ENCODE measurements at regions not wholly inside any gene's neighbourhood (a gene's known extent, or its start where the extent isn't known, plus 50 kb on each side); places are given as distances from the start of the nearest gene placed in this dataset.

- TF ChIP-seq, protein P1, sequence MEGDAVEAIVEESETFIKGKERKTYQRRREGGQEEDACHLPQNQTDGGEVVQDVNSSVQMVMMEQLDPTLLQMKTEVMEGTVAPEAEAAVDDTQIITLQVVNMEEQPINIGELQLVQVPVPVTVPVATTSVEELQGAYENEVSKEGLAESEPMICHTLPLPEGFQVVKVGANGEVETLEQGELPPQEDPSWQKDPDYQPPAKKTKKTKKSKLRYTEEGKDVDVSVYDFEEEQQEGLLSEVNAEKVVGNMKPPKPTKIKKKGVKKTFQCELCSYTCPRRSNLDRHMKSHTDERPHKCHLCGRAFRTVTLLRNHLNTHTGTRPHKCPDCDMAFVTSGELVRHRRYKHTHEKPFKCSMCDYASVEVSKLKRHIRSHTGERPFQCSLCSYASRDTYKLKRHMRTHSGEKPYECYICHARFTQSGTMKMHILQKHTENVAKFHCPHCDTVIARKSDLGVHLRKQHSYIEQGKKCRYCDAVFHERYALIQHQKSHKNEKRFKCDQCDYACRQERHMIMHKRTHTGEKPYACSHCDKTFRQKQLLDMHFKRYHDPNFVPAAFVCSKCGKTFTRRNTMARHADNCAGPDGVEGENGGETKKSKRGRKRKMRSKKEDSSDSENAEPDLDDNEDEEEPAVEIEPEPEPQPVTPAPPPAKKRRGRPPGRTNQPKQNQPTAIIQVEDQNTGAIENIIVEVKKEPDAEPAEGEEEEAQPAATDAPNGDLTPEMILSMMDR (IDR thresholded peaks at IDR 0.05): no peak
- TF ChIP-seq POLR2A (IDR thresholded peaks at IDR 0.05) (no peak), EP300 (IDR thresholded peaks at IDR 0.05) (no peak)
- Histone ChIP-seq H3K27me3 (no peaks in the 10 kb centered on the region), H3K9me3 (no peaks in the 10 kb centered on the region)
These were observed 255.8 kb downstream of the CYP26B1 start for GRCh38 chr2:71891719-71892422.

DNA sequence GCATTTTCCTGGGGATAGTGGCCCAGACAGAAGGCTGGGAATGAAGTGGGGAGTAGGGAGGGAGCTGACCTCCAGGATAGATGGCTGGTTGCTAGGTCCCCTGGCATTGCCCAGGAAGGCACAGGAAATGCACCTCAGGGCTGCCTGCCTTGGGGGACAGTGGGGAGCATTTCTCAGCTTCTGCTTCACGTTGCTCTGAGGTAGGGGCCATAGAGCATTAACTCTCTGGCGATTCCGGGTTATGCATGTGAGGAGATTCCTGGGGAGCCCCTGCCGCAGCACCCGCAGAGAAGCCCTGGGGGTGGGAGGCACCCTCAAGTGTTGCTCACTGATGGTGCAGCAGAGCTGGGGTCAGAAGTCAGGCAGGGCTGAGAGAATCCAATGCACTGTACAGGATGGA lies 256.5 kb downstream of the CYP26B1 start:
- peaks cover 0 to 1% (median 0%) of the 10 kb centered on the region in 4 donors for H3K9me3 ChIP-seq
- no peak for DNase-seq (ENCODE audit: low spot score in 2 of 2)
- WGBS, 2 donors: 81 to 88% methylated on average over 5 of the region's 5 CpGs
- H3K27ac ChIP-seq: no peak overlapping the region
- TF ChIP-seq EP300 (IDR thresholded peaks at IDR 0.05): no peak
- TF ChIP-seq POLR2A (IDR thresholded peaks at IDR 0.05): no peak
- TF ChIP-seq, protein P1 (IDR thresholded peaks at IDR 0.05): no peak
- no peak overlapping the region for H3K4me3 ChIP-seq
- no peaks in the 10 kb centered on the region for H3K27me3 ChIP-seq
- H3K4me1 ChIP-seq: no peaks in the 10 kb centered on the region
- no peaks in the 10 kb centered on the region for H3K36me3 ChIP-seq

More at GRCh38 chr2:71891719-71892422, 255.8 kb downstream of the CYP26B1 start:
- Histone ChIP-seq H3K36me3 (no peaks in the 10 kb centered on the region), H3K27ac (no peak overlapping the region), H3K4me3 (no peak overlapping the region), H3K4me1 (no peaks in the 10 kb centered on the region)
- WGBS, 2 donors: 92 to 93% methylated on average over 6 of the region's 6 CpGs
- DNase-seq (ENCODE audit: low spot score in 2 of 2): no peak

GRCh38 chr2:71889759-71890684 lies 257.6 kb downstream of the CYP26B1 start:
- no peak overlapping the region for H3K27ac ChIP-seq
- no peaks in the 10 kb centered on the region for H3K27me3 ChIP-seq
- WGBS, 2 donors: 43 to 58% methylated on average over 5 of the region's 5 CpGs
- TF ChIP-seq, protein P1 (IDR thresholded peaks at IDR 0.05): no peak
- TF ChIP-seq EP300 (IDR thresholded peaks at IDR 0.05): peak in 1 of 2 donors; percentile 47
- no peak overlapping the region for H3K4me3 ChIP-seq
- peaks cover 0 to 7% (median 0%) of the 10 kb centered on the region in 4 donors for H3K9me3 ChIP-seq
- H3K4me1 ChIP-seq: no peaks in the 10 kb centered on the region
- DNase-seq (ENCODE audit: low spot score in 2 of 2): peak; percentile 35 to 48
- no peaks in the 10 kb centered on the region for H3K36me3 ChIP-seq

- H3K27ac ChIP-seq: no peak overlapping the region
- no peaks in the 10 kb centered on the region for H3K27me3 ChIP-seq
- H3K36me3 ChIP-seq: no peaks in the 10 kb centered on the region
- no peak for TF ChIP-seq EP300 (IDR thresholded peaks at IDR 0.05)
- TF ChIP-seq, protein P1 (IDR thresholded peaks at IDR 0.05): no peak
- TF ChIP-seq POLR2A (IDR thresholded peaks at IDR 0.05): no peak
- H3K9me3 ChIP-seq: peaks cover 0 to 12% (median 0%) of the 10 kb centered on the region in 4 donors
- H3K4me3 ChIP-seq: no peak overlapping the region
- WGBS, 2 donors: 70 to 87% methylated on average over 4 of the region's 4 CpGs
- peaks cover 0 to under 1% (median 0%) of the 10 kb centered on the region in 4 donors for H3K4me1 ChIP-seq
- DNase-seq (ENCODE audit: low spot score in 2 of 2): no peak
These were observed 258.8 kb downstream of the CYP26B1 start for GRCh38 chr2:71888751-71889445.

Measured in tibial nerve (tissue), 4 donors.